SK-MEL-5 (cell line): ENCODE measurements at regions not wholly inside any gene's neighbourhood (a gene's known extent, or its start where the extent isn't known, plus 50 kb on each side); places are given as distances from the start of the nearest gene placed in this dataset.
"Not testable (repeated sequence)": the region's sequence is repeated elsewhere in the genome, so short reads cannot be mapped to it uniquely, and the experiment has no call there.

Experiments used
- DNase-seq: peaks from one replicate; pipeline ENCODE4 v3.0.0-alpha.2; 2016; ENCODE audit warnings: low read depth, low spot score
- in situ Hi-C: cut with HindIII; loops from 2 replicates; pipeline ENCODE4 v1.10.0; 2016; ENCODE audit warnings: low sequenced_read_pairs, high pct_unique_total_duplicates, low pct_unique_long_range_greater_than_20kb

DNA sequence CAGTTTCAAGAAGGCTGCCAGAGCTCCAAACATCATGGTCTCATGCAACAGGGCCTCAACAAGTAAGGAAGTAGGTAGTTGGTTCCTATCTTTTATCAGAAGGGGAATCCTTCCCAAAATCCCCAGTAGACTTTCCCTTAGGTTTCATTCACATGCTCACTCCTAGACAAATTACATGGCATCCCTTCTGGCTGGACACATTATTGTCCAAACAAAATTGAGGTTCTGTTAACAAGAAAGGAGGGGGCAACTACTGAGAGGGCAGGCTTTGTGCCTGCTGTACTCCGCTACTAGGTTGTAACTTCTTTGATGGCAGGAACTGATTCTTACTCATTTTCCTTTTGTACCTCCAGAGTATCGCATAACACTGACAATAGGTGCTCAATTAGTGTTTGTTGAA is 56.0 kb upstream of the OSMR start:
- no peak for DNase-seq
- in situ Hi-C loops: no loop called here

DNA sequence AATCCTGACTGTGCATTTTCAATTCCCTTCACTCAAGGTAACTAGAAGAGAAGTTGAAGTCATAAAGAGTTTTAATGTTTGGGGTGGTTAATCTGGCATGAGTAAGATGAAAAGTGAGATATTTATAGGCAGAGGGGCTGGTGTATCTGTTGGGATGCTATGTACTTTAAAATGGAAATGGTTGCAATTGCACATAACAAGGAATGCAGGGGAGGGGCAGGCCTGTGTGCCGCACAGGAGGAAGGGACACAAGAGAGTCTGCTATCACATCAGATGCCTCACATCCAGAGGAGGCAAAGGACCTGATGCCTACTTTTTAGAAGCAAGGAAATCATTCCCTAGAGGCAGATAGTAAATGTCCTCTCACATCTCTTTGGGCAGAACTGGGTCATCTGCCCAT is 55.5 kb upstream of the OSMR start:
- in situ Hi-C loops: no loop called here
- no peak for DNase-seq

DNA sequence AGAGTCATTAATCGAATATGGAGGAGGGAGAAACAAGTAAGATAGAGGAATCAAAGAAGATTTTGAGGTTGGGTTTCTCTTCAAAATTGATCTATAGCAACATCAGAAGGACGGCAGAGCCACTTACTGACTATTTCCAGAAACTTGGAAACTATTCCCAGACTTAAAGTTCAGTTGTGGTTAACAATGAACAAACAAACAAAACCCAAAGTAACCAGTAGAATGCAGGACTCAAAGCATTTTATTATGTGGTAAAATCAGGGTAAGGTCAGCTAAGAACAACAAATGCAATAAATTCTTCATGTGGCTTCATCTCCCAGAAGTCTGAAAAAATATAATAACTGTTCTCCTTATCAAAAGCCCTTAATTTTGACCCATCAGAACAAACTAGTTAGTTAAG is 54.9 kb upstream of the OSMR start:
- in situ Hi-C loops: no loop called here
- DNase-seq: no peak

DNA sequence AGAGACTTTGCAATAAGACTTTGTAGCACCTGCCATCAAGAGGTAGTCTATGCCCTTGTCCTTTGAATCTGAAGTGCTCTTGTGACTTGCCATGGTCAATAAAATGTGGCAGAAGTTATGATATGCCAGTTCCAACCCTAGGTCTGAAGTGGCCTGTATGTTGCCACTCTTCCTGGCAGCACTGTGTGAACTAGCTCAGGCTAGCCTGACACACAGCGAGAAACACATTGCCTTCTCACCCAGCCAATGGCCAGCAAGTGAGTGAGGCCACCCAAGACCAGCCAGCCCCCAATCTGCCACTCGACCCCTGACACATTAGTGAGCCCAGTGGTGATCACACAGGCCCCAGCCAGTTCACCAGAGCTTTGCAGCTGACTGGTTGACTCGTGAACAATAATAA is 52.7 kb upstream of the OSMR start:
- no peak for DNase-seq
- in situ Hi-C loops: no loop called here

DNA sequence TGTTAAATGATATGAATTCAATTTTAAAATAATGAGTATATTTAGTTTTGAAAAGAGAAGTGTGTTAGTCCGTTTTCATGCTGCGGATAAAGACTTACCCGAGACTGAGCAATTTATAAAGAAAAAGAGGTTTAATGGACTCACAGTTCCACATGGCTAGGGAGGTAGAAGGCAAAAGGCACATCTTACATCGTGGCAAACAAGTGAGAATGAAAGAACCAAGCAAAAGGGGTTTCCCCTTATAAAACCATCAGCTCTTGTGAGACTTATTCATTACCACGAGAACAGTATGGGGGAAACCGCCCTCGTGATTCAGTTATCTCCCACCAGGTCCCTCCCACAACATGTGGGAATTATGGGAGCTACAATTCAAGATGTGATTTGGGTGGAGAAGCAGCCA is 51.8 kb upstream of the OSMR start:
- in situ Hi-C loops, DNase-seq: not testable (repeated sequence)

DNA sequence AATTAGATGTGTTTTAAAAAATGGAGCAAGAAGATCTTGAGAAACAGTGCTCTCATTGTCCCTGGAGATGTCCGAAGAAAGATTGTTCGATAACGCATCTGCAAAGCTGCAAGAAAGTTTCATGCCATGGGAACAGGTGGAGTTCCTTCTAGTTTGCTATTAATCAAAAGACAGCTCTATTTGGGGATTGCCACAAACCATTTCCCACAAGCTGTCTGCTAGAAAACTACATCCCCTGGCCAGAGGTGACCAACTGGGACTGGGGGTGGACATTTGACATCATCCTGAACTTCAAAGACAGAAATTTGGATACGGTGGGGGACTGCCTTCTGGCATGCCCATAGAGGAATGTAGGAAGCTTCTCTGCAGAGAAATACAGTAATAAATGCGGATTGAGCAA is 50.8 kb upstream of the OSMR start:
- no peak for DNase-seq
- in situ Hi-C loops: no loop called here

DNA sequence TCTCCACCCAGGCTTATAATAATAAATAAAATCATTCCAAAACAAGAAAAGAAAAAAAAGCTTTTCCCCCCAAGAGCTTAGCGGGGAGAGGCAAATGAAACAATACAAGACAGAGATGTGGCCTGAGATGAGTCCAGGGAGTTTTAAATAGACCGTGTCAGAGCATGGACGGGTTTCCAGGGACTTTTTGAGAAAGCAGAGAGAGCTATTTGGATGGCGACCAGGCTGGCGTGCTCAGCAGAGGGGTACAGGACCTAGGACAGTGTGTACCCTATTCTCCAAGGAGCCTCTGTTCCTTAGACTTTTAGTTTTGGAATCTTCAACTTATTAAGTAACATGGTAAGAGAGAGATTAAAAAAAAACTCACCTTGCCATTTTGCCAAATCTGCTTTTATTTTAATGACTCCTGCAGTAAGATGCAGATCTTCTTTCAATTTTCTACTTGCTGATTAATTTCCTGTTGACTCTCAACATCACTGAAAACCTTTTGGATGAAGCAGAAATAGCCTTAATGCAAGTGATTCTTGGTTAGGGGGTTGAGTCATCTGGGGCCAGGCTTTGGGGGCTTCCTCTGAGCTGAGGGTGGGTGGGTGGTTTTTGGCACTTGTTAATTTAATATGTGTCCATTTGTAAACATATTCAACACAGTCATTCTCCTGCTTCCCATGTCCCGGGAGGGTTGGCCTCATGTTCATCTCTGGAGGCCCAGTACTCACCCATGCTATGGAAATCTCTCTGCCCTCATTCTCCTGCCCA is 49.6 kb upstream of the OSMR start:
- in situ Hi-C loops: no loop called here
- DNase-seq: no peak
